T-cell (primary cell): ENCODE measurements at regions not wholly inside any gene's neighbourhood (a gene's known extent, or its start where the extent isn't known, plus 50 kb on each side); places are given as distances from the start of the nearest gene placed in this dataset.

Experiments used
- ATAC-seq, 4 experiments: fragments of 200-7000 bp in 3 of 4; fragments of 150-1000 bp in 1 of 4; cut with Tn5 transposase; replicated peaks in 1 of 4; 1 replicate in 3 of 4; 2 replicates in 1 of 4; pipeline ENCODE4 v1.10.0; 2021; ENCODE audit warnings: moderate library complexity in 3 of 4, mild to moderate bottlenecking in 2 of 4, moderate number of reproducible peaks in 1 of 4
- CTCF ChIA-PET, 2 donors: fragments of 300-600 bp; sonication (Branson Sonifier 250); formaldehyde crosslinking; loops; one replicate each; lab custom pipeline; 2022; ENCODE audit warnings: antibody characterized with exemption in 2 of 2; lab: Charles Lee
- POLR2A ChIA-PET, 2 donors: fragments of 300-600 bp; sonication (Branson Sonifier 250); formaldehyde crosslinking; loops; one replicate each; lab custom pipeline; 2022; ENCODE audit warnings: antibody characterized with exemption in 2 of 2; lab: Charles Lee
- DNase-seq, 35 experiments: peaks; one replicate each; pipeline versions ENCODE4 v3.0.0 to v3.0.0-alpha.2; 2013 to 2023
- H3K27ac ChIP-seq: one replicate; pipeline ENCODE4 v1.5.1; 2013; ENCODE audit warnings: low read length
- H3K27me3 ChIP-seq, 2 experiments: replicated peaks in 1 of 2; 1 replicate in 1 of 2; 2 replicates in 1 of 2; pipeline versions ENCODE4 v1.6.1 to v1.7.0; 2013; ENCODE audit warnings: low read length in 1 of 2, mixed read lengths in 1 of 2; ENCODE audit not compliant: control insufficient read depth in 2 of 2, insufficient read depth in 2 of 2; ENCODE audit errors: extremely low read depth in 1 of 2
- H3K36me3 ChIP-seq, 2 donors: 1 replicate in 1 of 2; 2 replicates in 1 of 2; pipeline versions ENCODE4 v1.6.1 to v1.7.0; 2013; ENCODE audit warnings: low read length in 1 of 2; ENCODE audit not compliant: control insufficient read depth in 2 of 2, insufficient read depth in 1 of 2; ENCODE audit errors: extremely low read depth in 1 of 2
- H3K4me1 ChIP-seq, 2 experiments: 1 replicate in 1 of 2; 2 replicates in 1 of 2; pipeline versions ENCODE4 v1.6.1 to v1.7.0; 2013; ENCODE audit warnings: low read length in 2 of 2, mixed read lengths in 1 of 2; ENCODE audit not compliant: insufficient read depth in 2 of 2, control insufficient read depth in 1 of 2; ENCODE audit errors: extremely low read depth in 1 of 2
- H3K4me3 ChIP-seq, 2 donors: 1 replicate in 1 of 2; 2 replicates in 1 of 2; pipeline versions ENCODE4 v1.5.1 to v1.7.0; 2013; ENCODE audit warnings: mild to moderate bottlenecking in 2 of 2, low read length in 1 of 2, moderate library complexity in 1 of 2; ENCODE audit not compliant: control insufficient read depth in 1 of 2; ENCODE audit errors: extremely low read depth in 1 of 2
- H3K9me3 ChIP-seq: 2 replicates; pipeline ENCODE4 v1.7.0; 2013
- H3K27ac Mint-ChIP-seq, 2 donors: one replicate each; pipeline ENCODE4 v1.8.0; 2020 to 2021; ENCODE audit warnings: mild to moderate bottlenecking in 2 of 2, mixed read lengths in 2 of 2
- H3K27me3 Mint-ChIP-seq, 2 donors: one replicate each; pipeline ENCODE4 v1.8.0; 2021 to 2022; ENCODE audit warnings: mixed read lengths in 2 of 2
- H3K36me3 Mint-ChIP-seq: one replicate; pipeline ENCODE4 v1.8.0; 2021; ENCODE audit warnings: mixed read lengths
- H3K4me1 Mint-ChIP-seq, 3 donors: one replicate each; pipeline ENCODE4 v1.8.0; 2020 to 2022; ENCODE audit warnings: mixed read lengths in 3 of 3, mild to moderate bottlenecking in 1 of 3
- H3K4me3 Mint-ChIP-seq, 3 donors: one replicate each; pipeline ENCODE4 v1.8.0; 2020 to 2022; ENCODE audit warnings: mild to moderate bottlenecking in 3 of 3, mixed read lengths in 3 of 3, moderate library complexity in 3 of 3
- H3K9me3 Mint-ChIP-seq, 3 donors: one replicate each; pipeline ENCODE4 v1.8.0; 2020 to 2022; ENCODE audit warnings: mixed read lengths in 3 of 3
- WGBS: methylation state at CpG from one replicate; pipeline ENCODE4 v1.1.5; 2013; ENCODE audit warnings: missing lambda C conversion rate; ENCODE audit not compliant: insufficient coverage; 5-methylcytosine and 5-hydroxymethylcytosine counted together

DNA sequence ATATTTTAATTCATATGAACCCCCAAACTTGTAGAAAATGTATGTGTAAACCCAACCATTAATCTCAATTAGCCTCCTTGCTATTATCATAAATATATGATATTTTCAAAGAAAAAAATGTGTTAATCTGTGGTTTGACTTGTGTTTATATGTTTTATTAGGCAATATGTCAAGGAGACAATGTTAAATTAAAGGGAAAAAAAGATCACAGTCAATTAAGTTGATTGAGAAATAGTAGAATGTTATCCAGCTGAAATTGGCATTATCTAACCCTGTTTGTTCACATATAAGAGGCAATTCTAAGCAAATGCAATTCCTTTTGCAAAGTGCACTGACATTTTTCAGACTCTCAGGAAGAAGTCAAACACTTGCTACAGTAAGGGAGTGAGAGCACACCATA lies 745.3 kb downstream of the C12orf50 start:
- H3K4me1 ChIP-seq, result no peaks in the 10 kb centered on the region
- H3K27me3 ChIP-seq, result no peaks in the 10 kb centered on the region
- no peaks in the 10 kb centered on the region for H3K36me3 ChIP-seq
- Mint-ChIP-seq H3K27me3 (no peaks in the 10 kb centered on the region), H3K4me1 (no peaks in the 10 kb centered on the region), H3K9me3 (peaks cover 2 to 11% (median 3%) of the 10 kb centered on the region in 3 donors), H3K36me3 (no peaks in the 10 kb centered on the region), H3K27ac (no peak overlapping the region), H3K4me3 (no peak overlapping the region)
- ChIA-PET CTCF (no interaction called here), POLR2A (no interaction called here)
- H3K4me3 ChIP-seq, result no peak overlapping the region
- no peak overlapping the region for H3K27ac ChIP-seq
- DNase-seq (no peak), ATAC-seq (no peak)
- H3K9me3 ChIP-seq, result no peaks in the 10 kb centered on the region

DNA sequence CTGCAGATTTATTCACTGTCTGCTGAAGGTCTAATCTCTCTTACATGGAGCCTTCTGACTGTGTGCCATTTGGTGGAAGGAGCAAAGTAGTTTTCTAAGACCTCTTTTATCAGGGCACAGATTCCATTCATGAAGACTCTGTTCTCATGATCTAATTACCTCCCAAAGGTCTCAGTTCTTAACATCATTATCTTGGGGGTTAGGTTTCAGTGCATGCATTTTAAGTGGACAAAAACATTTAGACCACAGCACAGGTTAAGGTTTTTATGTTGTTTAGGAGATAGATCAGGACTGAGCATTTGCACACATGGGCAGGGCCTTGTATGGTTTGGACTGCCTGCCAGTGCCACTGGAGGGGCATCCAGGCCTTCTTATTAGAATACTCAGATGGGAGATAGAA lies 746.1 kb downstream of the C12orf50 start:
- H3K9me3 Mint-ChIP-seq, result peaks cover 2 to 11% (median 3%) of the 10 kb centered on the region in 3 donors
- no peaks in the 10 kb centered on the region for H3K36me3 Mint-ChIP-seq
- H3K4me1 ChIP-seq, result no peaks in the 10 kb centered on the region

DNA sequence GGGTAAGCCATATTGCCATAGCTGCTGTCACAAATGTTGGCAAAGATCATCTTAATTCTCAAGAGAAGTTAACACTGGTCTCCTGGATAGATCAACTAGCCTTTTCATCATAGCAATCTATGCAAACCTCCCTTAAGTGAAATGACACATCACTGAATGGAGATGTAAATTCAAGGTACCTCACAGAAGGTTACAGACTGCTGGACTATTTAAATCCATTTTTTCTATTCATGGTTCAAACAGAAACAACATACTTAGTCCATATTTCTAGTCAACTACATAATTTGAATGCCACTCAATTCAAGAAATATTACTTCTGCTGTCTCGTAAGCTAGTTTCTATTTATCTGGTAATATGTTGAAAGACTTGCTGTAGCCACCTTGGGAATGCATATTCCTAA lies 748.3 kb downstream of the C12orf50 start:
- peaks cover 2 to 8% (median 3%) of the 10 kb centered on the region in 3 donors for H3K9me3 Mint-ChIP-seq
- CTCF ChIA-PET, result no interaction called here
- WGBS, result no CpG with 5 or more reads among the region's 1 CpG
- no peaks in the 10 kb centered on the region for H3K9me3 ChIP-seq
- no peak overlapping the region for H3K27ac Mint-ChIP-seq
- no peaks in the 10 kb centered on the region for H3K36me3 ChIP-seq
- no peaks in the 10 kb centered on the region for H3K36me3 Mint-ChIP-seq
- no peak for DNase-seq
- H3K27ac ChIP-seq, result no peak overlapping the region
- no peaks in the 10 kb centered on the region for H3K4me1 Mint-ChIP-seq
- ATAC-seq, result no peak
- no peaks in the 10 kb centered on the region for H3K27me3 ChIP-seq
- no peak overlapping the region for H3K4me3 Mint-ChIP-seq
- no peaks in the 10 kb centered on the region for H3K27me3 Mint-ChIP-seq
- POLR2A ChIA-PET, result no interaction called here
- H3K4me1 ChIP-seq, result no peaks in the 10 kb centered on the region
- no peak overlapping the region for H3K4me3 ChIP-seq

More for the DNA sequence above, 746.1 kb downstream of the C12orf50 start:
- H3K36me3 ChIP-seq, result no peaks in the 10 kb centered on the region
- H3K4me1 Mint-ChIP-seq, result no peaks in the 10 kb centered on the region
- ChIA-PET CTCF (no interaction called here), POLR2A (no interaction called here)
- H3K27me3 Mint-ChIP-seq, result no peaks in the 10 kb centered on the region
- no peak for ATAC-seq
- no peak overlapping the region for H3K4me3 Mint-ChIP-seq
- no peak overlapping the region for H3K4me3 ChIP-seq
- DNase-seq, result no peak
- no peak overlapping the region for H3K27ac ChIP-seq
- H3K27me3 ChIP-seq, result no peaks in the 10 kb centered on the region
- no peak overlapping the region for H3K27ac Mint-ChIP-seq
- no peaks in the 10 kb centered on the region for H3K9me3 ChIP-seq

DNA sequence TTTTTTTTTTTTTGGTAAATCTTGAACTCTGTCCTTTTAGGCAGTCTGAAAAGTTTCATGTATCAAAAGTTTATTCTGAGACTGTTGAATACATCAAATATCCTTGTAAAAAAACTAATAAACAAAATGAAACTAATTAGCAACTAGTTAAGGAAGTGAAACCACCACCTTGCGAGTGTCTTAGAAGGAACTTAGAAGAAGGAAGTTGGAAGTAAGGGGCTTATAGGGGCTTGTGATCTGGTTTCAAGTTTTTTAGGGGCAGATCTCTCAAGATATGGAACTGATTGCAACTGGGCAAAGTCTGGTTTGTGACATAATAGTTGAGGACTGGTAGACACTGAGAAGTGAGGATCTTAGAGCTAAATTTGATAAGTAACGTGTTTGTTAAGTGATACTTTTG lies 748.8 kb downstream of the C12orf50 start:
- Histone ChIP-seq H3K4me3 (no peak overlapping the region), H3K27ac (no peak overlapping the region), H3K36me3 (no peaks in the 10 kb centered on the region), H3K9me3 (no peaks in the 10 kb centered on the region), H3K4me1 (no peaks in the 10 kb centered on the region), H3K27me3 (no peaks in the 10 kb centered on the region)
- DNase-seq, result no peak
- no peaks in the 10 kb centered on the region for H3K36me3 Mint-ChIP-seq
- POLR2A ChIA-PET, result no interaction called here
- 58% methylated on average over 2 of the region's 2 CpGs for WGBS
- no peak overlapping the region for H3K4me3 Mint-ChIP-seq
- H3K27me3 Mint-ChIP-seq, result no peaks in the 10 kb centered on the region
- ATAC-seq, result no peak
- CTCF ChIA-PET, result no interaction called here
- no peaks in the 10 kb centered on the region for H3K4me1 Mint-ChIP-seq
- no peak overlapping the region for H3K27ac Mint-ChIP-seq
- peaks cover 2 to 8% (median 3%) of the 10 kb centered on the region in 3 donors for H3K9me3 Mint-ChIP-seq

DNA sequence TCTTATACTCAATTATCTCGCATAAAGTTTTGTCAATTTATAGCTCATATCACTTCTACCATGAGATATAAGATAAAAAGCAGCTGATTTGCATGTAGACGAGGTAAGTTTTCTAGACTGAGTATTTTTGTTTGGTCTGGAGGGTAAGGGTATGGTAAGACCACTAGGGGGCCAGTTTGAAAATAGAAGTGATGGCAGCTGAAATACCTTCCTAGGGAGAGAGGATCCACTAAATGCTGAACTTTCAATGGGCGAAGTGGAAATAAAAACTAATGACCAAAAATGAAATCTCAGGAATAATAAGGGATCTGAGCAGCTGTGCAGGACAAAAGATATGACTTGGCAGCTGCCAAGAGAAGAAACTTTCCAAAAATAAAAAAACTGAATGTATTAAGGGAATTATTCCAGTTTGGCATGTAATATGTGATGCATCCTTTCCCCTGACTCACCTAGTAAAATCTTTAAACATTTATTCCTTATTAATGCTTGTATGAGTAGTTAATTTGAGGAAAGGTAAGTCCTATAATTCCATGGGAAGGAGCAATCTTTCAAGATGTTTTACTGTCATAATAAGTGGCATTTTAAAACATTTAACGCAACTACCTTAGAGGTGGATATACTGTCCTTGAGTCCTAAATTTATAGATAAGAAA lies 754.5 kb downstream of the C12orf50 start:
- H3K4me1 Mint-ChIP-seq, result no peaks in the 10 kb centered on the region
- H3K36me3 Mint-ChIP-seq, result no peaks in the 10 kb centered on the region
- Histone ChIP-seq H3K27me3 (no peaks in the 10 kb centered on the region), H3K4me1 (no peaks in the 10 kb centered on the region), H3K27ac (no peak overlapping the region), H3K9me3 (no peaks in the 10 kb centered on the region), H3K4me3 (no peak overlapping the region), H3K36me3 (no peaks in the 10 kb centered on the region)
- DNase-seq, result no peak
- no peak overlapping the region for H3K4me3 Mint-ChIP-seq
- no peaks in the 10 kb centered on the region for H3K27me3 Mint-ChIP-seq
- H3K27ac Mint-ChIP-seq, result no peak overlapping the region
- no peaks in the 10 kb centered on the region for H3K9me3 Mint-ChIP-seq
- WGBS, result 80% methylated on average over 1 of the region's 4 CpGs
- ATAC-seq, result no peak
- CTCF ChIA-PET, result no interaction called here
- POLR2A ChIA-PET, result no interaction called here

DNA sequence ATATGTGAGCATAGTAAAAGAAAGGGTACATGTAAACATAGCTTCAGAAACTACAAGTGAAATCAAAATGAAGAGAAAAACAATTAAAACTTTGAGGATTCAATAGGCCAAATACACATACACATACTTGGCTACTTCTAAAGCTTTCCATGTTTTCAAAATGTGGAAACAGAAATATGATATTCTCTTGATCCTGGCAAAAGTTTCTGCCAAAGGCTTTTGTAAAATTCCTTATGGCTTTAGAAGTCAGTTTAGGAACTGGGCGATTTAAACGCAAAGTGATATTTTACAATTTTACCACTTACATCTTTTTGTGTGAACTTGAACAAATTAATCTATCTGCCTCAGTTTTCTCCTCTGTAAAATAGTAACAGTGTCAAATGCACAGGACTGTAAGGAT lies 756.4 kb downstream of the C12orf50 start:
- Histone ChIP-seq H3K4me1 (no peaks in the 10 kb centered on the region), H3K27ac (no peak overlapping the region), H3K36me3 (no peaks in the 10 kb centered on the region), H3K4me3 (no peak overlapping the region), H3K27me3 (no peaks in the 10 kb centered on the region), H3K9me3 (no peaks in the 10 kb centered on the region)
- POLR2A ChIA-PET, result no interaction called here
- H3K27me3 Mint-ChIP-seq, result no peaks in the 10 kb centered on the region
- H3K4me1 Mint-ChIP-seq, result no peaks in the 10 kb centered on the region
- CTCF ChIA-PET, result no interaction called here
- no peak overlapping the region for H3K4me3 Mint-ChIP-seq
- H3K9me3 Mint-ChIP-seq, result peaks cover 0 to 2% (median 2%) of the 10 kb centered on the region in 3 donors
- ATAC-seq, result no peak
- H3K27ac Mint-ChIP-seq, result no peak overlapping the region
- no peaks in the 10 kb centered on the region for H3K36me3 Mint-ChIP-seq
- no CpG with 5 or more reads among the region's 2 CpGs for WGBS
- no peak for DNase-seq

DNA sequence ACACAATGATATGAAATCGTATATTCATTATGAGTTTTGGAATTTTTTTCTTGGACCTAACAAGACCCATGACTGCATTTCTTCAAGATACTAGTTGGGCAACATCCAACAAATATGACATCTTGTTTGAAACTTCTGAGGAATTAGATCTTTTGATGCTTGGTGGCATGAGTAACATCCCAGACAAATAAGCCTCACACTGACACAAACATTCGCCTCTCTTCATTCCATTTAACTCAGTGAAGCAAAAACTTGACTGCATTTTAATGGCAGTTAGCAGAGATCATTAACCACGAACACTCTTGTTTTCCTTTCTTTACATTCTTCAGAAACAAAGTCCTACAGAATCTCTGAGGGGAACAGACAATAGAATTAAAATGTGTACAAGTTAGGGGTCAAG lies 758.3 kb downstream of the C12orf50 start:
- Histone ChIP-seq H3K27me3 (no peaks in the 10 kb centered on the region), H3K4me1 (no peaks in the 10 kb centered on the region), H3K9me3 (no peaks in the 10 kb centered on the region), H3K36me3 (no peaks in the 10 kb centered on the region), H3K4me3 (no peak overlapping the region), H3K27ac (no peak overlapping the region)
- ChIA-PET POLR2A (no interaction called here), CTCF (no interaction called here)
- Mint-ChIP-seq H3K27ac (no peak overlapping the region), H3K27me3 (no peaks in the 10 kb centered on the region), H3K9me3 (peaks cover 3 to 4% (median 3%) of the 10 kb centered on the region in 3 donors), H3K4me1 (no peaks in the 10 kb centered on the region), H3K36me3 (no peaks in the 10 kb centered on the region), H3K4me3 (no peak overlapping the region)
- no peak for DNase-seq
- 67% methylated on average over 1 of the region's 3 CpGs for WGBS
- ATAC-seq, result no peak
